Astrocyte of the hippocampus (primary cell): ENCODE measurements at regions not wholly inside any gene's neighbourhood (a gene's known extent, or its start where the extent isn't known, plus 50 kb on each side); places are given as distances from the start of the nearest gene placed in this dataset.
A peak's percentile ranks its signal among the peaks of the same experiment; 100 is the strongest.

Experiments used
- DNase-seq: peaks from one replicate; pipeline ENCODE4 v3.0.0; 2011; ENCODE audit warnings: low read depth, low spot score

DNA sequence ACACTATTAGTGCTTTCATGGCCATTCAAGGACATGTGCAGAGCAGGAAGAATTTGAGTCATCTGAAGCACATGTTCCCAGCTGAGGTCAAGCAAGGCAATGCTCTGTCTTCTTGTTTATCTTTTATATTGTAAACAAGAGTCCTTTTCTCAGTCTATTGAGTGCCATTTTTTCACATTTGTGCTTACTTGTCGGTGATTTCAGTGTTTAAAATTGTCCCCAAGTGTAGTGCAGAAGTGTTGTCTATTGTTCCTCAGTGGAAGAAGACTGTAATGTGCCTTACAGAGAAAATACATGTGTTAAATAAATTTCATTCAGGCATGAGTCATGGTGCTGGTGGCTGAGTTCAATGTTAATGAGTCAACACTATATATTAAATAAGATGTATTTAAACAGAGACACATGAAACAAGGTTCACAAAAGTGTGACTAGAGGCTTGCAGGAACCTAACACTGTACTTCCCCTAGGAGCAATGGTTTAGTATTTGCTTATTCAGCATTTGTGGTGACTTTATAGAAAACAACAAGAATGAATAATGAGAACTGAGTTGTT, 391.1 kb downstream of the LRIG3 start:
- peak; percentile 59 for DNase-seq

DNA sequence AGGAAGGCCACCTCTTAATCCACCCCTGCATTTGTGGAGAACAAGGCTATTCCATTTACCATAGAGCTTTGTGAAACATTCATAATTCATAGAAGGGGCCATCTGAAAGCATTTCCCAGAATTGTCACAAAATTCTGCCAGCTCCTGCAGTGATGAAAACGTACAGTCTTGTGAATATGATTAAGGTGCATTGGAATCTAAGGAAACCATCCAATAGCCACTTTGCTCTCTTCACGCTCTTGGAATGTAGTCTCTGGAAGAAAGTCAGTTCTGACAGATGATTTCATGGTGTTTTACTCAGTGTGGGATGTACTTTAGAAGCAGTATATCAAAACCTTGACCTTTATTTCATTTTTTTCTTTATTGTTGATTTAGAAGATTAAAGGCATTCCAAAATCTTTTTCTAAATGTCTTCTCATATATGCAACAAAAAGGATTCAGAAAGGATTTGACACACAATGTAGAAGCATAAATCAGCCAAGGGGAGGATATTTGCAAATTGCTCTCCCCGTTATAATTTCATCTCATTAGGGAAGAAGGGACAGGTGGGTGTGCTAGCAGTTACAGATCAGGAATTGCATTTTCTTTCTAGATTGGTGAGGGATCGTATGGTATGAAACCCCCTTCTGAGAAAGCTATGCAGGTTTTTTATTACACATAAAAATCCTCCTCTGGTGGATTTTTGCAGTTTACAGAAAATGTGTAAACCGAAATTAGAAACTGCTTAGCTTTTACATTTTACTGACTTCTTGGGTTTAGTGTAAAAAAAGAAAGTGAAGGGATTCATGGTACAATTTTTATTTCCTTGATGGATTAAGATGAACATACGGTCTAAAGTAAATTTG, 390.2 kb downstream of the LRIG3 start:
- DNase-seq = peak; percentile 91

DNA sequence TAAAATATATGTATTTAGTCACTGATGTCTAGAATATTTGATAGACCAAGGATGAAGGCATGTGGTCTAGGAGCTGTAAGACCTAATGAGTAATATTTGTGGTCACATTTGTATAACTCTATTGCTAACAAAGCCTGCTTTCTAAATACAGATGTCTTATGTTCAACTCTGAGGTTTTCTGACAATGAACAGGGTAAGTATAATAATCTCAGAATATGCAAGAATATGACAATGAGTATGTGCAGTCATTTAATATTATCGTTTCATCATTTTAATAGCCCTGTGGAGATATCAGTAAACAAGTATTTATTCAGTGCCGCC, 389.6 kb downstream of the LRIG3 start:
- DNase-seq = no peak

DNA sequence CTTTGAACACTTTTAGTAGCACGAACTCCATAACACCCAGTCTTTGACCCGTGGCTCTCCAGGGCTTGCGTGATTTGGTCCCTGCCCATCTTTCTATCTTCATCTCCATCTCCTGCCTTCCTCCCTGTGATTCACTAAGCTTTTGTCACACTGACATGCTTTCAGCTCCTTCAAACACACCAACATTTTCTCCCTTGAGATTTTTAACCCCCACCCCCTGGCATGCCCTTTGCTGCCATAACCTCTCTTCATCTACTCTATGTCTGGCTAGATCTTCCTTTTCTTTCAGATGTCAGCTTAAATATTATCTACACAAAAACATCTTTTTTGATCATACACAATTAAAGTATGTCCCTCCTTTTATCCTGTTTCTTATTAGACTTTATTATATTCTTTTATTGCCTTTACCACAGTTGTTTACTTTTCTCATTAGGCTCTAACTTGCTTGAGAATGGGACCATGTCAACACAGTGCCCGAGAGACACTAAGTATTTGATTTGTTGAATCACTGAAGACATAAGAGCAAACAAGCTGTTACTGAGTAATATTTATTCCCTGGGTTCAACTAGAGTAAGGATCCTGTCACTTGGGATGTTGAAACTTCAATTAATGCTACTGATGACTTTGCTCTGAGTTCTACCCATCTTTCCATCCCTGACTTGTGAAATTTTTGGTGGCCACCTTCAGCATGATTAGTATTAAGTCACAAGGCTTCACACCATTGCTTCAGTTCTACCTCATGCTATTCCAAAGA, 387.3 kb downstream of the LRIG3 start:
- DNase-seq = no peak

DNA sequence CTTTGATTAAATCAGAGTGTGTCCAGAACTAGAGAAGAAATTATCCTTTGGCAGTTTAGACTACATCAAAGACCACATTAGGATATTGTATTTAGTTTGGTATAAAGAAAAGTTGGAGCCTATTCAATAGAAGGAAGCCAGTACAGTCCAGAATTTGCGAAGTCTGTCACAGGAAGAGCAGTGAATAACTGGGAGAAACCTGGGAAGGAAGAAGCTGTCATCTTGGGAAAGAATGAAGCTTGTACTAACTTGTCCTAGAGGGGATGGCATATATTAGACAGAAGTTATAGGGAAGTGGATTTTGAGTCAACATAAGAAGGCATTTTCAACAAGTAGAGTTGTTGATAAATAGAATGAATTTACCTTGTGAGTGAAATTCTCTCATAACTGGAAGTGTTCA, 386.7 kb downstream of the LRIG3 start:
- no peak for DNase-seq

GRCh38 chr12:58537278-58537677, 383.0 kb downstream of the LRIG3 start:
- peak; percentile 49 for DNase-seq

DNA sequence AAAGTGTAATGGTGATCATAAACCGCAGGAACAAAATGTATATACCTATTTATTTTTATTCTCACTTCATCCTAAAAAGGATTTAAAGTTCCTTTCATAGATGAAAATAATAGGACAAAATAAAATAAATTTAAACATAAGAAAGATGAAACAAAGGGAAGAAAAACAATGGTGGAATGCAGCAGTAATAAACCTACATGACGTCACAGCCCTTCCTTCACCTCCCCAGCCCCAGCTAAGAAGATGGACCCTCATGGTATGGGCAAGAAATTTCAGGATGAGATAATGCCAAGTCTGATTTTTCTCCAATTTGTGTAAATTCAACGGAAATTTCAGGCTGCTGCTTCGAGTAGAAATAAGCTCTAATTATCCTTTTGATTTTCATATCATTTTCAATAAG, 381.0 kb downstream of the LRIG3 start:
- no peak for DNase-seq

DNA sequence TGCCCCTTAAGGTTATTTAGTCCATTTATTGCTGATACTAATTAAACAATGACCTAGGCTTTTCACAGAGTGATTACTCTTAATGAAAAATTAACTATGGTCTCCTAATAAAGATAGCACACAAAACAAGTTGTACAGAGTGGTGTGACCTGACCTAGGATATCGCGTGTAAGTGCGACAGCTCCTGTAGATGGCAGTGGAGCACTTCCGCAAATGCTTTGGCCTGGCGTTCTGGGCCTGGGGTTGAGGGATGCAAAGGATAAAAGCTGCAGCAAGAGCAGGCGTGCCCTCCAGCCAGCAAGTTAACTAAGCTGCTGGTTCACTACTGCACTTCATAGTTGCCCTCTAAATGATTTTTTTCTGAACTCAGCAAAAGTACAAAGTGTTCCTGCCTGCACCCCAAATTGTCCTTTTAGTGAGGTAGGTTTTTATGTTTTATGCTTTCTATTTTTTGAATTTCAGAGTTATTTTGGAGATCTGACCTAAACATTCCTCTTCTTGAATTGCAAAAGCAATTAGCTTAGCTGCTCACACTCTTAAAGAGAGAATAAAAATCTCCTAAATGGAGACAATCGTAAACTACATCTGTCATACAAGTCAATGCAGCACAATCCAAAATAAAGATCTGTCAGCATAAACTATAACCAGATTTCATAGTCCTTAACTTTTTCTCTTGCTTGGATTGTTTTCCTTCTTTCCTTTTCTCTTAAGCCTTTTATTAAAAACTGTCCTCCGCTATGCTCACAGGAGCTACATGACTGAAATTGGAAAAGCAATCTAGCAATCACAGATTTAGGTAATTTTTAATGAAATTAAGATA, 379.6 kb downstream of the LRIG3 start:
- peak; percentile 93 for DNase-seq

DNA sequence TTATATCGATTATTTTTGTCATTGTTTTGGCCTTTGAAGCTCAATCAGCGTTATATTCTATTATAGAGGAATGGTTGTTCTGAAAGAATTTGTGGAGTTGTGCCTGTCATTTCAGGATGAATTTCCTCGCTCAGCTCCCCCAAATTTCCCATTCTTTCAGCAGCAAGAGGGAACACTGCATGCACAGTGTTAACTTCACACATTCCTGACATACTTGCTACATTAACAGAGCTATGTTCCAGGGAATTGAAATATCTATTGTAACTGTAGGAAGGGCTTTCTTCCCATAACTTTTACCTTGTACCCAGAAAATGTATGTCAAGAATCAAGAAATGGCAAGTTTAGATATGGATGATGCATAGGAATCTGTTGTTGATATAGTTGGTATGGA, 379.0 kb downstream of the LRIG3 start:
- peak; percentile 50 for DNase-seq

GRCh38 chr12:58544281-58544680, 376.0 kb downstream of the LRIG3 start:
- DNase-seq = no peak

DNA sequence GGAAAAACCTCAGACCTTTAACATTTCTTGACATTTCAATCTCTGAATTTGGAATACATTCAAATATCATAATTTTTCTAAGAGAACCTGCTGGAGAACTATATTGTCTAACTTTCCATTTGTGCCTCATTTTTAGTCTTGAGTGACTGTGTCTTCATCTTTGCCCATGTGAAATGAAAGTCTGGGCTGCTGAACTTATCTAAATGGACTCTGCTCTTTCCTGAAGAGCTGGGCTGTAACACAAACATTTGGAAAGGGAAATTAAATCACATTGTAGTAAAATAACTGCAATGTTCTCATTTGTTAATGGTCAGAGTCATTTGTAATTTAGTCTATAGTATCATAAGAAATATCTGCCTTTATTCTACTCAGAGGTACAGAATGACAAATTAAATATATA, 373.1 kb downstream of the LRIG3 start:
- DNase-seq = no peak

GRCh38 chr12:58548801-58549200, 371.5 kb downstream of the LRIG3 start:
- DNase-seq = no peak

DNA sequence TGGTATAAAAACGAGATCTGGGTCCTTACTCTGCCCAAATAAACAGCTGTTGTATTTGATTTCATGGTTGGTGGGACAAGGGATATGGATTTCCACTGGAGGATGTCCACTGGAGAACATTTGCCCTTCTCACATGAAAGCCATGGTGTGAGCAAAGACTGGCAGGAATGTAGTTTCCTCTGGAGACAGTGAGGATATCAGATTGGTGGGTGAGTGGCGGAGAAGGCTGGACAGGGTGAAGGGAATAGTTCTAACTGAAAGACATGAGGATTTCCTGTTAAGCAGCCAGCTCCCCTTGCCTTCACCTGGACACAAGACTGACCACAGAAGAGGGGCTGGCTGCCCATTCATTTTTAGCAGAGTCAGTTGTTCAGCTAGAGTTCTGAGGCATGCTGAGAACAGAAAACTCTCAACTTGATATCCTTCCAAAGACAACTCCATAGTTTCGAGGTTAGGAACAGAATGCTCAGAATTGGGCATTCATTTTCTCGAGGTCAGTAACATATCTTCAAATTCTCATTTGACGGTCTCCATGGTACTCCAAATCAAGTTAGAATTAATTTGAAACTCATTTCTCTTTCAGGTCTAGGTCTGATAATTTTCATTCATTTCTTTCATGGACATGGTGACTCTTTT, 365.7 kb downstream of the LRIG3 start:
- DNase-seq = peak; percentile 46

DNA sequence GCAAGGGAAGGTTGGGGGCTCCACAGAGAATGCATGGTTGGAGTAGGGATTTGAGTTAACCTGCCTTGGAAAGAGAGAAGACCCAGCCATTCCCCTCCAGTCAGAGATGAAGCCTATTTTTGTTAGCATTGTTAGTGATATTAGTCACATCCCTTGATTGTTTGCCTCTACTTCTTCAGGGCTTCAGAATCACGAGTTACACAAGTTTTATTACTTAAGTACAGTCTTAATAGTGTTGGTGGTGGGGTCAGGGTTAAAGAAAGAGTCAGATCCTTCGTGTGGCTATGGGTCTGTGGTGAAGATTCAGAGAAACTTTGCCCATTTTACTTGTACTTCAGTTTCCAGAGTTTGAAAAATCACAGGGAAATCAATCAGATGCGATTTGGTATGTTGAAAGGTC, 363.1 kb downstream of the LRIG3 start:
- DNase-seq = peak; percentile 54

- no peak for DNase-seq
Observed at GRCh38 chr12:58557661-58558060, 362.6 kb downstream of the LRIG3 start.

DNA sequence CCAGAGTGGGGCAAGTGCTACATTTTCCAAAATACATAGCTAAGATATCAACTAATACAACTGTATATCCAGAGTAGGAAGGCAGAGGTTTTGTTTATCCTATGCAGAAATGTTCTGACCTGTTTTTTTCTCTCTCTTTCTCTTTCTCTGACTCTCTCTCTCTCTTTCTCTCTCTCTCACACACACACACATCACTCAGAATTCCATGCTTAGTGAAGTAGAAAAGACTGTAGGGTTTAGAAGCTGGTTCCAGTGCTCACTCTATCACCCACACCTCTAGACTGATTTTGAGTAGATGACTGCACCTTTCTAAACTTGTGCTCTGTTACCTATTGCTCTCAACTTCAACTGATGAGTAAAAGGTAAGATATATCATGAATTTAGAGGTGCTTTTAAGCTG, 356.7 kb downstream of the LRIG3 start:
- peak; percentile 35 for DNase-seq

- DNase-seq = peak; percentile 37
Observed at GRCh38 chr12:58564721-58565120, 355.6 kb downstream of the LRIG3 start.

DNA sequence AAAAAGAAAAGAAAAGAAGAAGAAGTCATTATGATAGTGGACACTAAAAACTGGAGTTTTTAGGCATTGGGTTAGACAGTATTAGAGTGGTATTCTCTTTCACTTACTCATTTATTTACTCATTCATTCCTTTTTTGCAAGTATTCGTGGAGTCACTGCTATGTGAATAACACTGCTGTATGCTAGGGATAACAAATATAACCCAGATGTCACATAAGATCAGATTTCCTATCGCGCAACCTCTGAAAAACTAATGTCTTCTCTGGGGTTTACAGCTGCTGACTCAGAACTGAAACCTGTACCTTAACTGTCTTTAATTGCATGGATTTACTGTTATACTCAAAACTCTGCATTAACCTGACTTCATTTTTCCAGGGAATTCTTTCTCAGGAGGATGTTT, 353.7 kb downstream of the LRIG3 start:
- peak; percentile 31 for DNase-seq

DNA sequence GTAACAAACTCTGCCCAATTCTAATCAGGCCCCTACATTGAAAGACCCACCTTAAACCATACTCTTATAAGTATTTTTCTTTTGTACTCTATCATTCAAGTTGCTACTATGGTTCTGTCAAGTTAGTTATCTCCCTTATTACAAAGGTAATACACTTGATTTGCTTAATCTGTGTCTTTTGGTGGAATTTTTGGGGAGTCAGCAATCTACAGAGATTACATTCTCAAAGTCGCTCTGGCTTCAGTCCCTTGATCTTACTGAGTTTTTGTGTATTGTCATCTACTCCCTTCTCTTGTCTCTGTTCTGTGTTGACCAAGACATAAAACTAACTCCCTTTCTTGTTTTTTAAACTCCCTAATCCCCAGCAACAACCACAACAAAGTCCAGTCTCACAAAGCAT, 353.1 kb downstream of the LRIG3 start:
- no peak for DNase-seq

DNA sequence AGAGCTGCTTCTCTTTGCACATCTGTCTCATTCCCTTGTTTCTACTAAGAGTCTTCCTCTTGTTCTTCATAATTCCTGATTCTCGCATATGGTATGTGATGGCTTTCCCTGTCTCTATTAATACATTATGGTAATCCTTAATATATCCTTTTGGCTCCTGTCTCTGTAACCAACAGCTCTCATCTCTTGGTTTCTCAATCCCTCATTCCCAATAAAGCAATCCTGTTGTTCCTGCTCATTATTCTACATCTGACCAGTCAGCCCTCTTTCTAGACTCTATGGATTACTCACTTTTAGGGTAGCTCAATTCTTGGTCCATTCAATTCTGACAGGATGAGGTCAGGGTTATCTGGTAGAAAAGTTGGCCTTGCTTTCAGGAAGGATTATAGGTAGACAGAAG, 349.9 kb downstream of the LRIG3 start:
- DNase-seq = no peak

GRCh38 chr12:58575256-58575655, 345.0 kb downstream of the LRIG3 start:
- no peak for DNase-seq

DNA sequence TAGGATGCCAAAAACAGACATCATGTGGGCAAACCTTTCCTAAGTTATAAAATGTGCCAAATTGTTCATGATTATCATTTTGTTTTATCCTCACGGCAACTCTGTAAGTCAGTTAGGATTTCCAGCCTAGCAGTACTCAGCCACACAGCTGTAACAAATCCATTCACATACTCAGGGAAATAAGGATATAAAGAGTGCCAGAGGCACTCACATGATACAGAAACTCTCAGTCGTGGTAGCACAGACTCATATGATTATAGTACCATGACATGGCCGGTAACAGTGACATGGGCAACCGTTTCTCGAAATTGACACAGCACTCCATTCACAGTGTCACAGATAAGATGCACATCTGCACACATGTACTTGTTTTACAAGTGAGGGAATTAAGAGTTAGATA, 344.2 kb downstream of the LRIG3 start:
- DNase-seq = no peak
